ENCODE measurements at regions not wholly inside any gene's neighbourhood (a gene's known extent, or its start where the extent isn't known, plus 50 kb on each side); places are given as distances from the start of the nearest gene placed in this dataset.

- H3K4me3 ChIP-seq (ENCODE audit: low read length), result no peak overlapping the region
- WGBS (ENCODE audit: insufficient coverage, insufficient read length), result no CpG with 5 or more reads among the region's 1 CpG
- no peak for DNase-seq (ENCODE audit: low read depth, low spot score)
Measured at GRCh38 chr17:72422204-72422504, 301.3 kb downstream of the SOX9 start.

GRCh38 chr17:72422505-72423285 lies 301.9 kb downstream of the SOX9 start:
- H3K36me3 ChIP-seq (ENCODE audit: control insufficient read depth, insufficient read depth, low read length), result no peaks in the 10 kb centered on the region
- no peak overlapping the region for H3K27ac ChIP-seq (ENCODE audit: low read length)
- H3K4me3 ChIP-seq (ENCODE audit: low read length), result no peak overlapping the region
- H3K9me3 ChIP-seq (ENCODE audit: control insufficient read depth, insufficient read depth, low read length), result no peaks in the 10 kb centered on the region
- no peaks in the 10 kb centered on the region for H3K4me1 ChIP-seq (ENCODE audit: control insufficient read depth, insufficient read depth, low read length)
- no peak for DNase-seq (ENCODE audit: low read depth, low spot score)
- WGBS (ENCODE audit: insufficient coverage, insufficient read length), result no CpG with 5 or more reads among the region's 21 CpGs
- H3K27me3 ChIP-seq (ENCODE audit: control insufficient read depth, insufficient read depth, low read length), result no peaks in the 10 kb centered on the region

More at GRCh38 chr17:72422204-72422504, 301.3 kb downstream of the SOX9 start:
- Histone ChIP-seq H3K36me3 (ENCODE audit: control insufficient read depth, insufficient read depth, low read length) (no peaks in the 10 kb centered on the region), H3K4me1 (ENCODE audit: control insufficient read depth, insufficient read depth, low read length) (no peaks in the 10 kb centered on the region), H3K27me3 (ENCODE audit: control insufficient read depth, insufficient read depth, low read length) (no peaks in the 10 kb centered on the region), H3K9me3 (ENCODE audit: control insufficient read depth, insufficient read depth, low read length) (no peaks in the 10 kb centered on the region), H3K27ac (ENCODE audit: low read length) (no peak overlapping the region)

GRCh38 chr17:72423286-72423589 lies 302.4 kb downstream of the SOX9 start:
- H3K4me3 ChIP-seq (ENCODE audit: low read length), result no peak overlapping the region
- no peaks in the 10 kb centered on the region for H3K4me1 ChIP-seq (ENCODE audit: control insufficient read depth, insufficient read depth, low read length)
- no peaks in the 10 kb centered on the region for H3K36me3 ChIP-seq (ENCODE audit: control insufficient read depth, insufficient read depth, low read length)
- no peaks in the 10 kb centered on the region for H3K27me3 ChIP-seq (ENCODE audit: control insufficient read depth, insufficient read depth, low read length)
- no peak for DNase-seq (ENCODE audit: low read depth, low spot score)
- H3K27ac ChIP-seq (ENCODE audit: low read length), result no peak overlapping the region
- no CpG with 5 or more reads among the region's 5 CpGs for WGBS (ENCODE audit: insufficient coverage, insufficient read length)
- no peaks in the 10 kb centered on the region for H3K9me3 ChIP-seq (ENCODE audit: control insufficient read depth, insufficient read depth, low read length)

- no CpG with 5 or more reads among the region's 14 CpGs for WGBS (ENCODE audit: insufficient coverage, insufficient read length)
- H3K27me3 ChIP-seq (ENCODE audit: control insufficient read depth, insufficient read depth, low read length), result no peaks in the 10 kb centered on the region
- no peaks in the 10 kb centered on the region for H3K9me3 ChIP-seq (ENCODE audit: control insufficient read depth, insufficient read depth, low read length)
- DNase-seq (ENCODE audit: low read depth, low spot score), result no peak
- H3K4me3 ChIP-seq (ENCODE audit: low read length), result no peak overlapping the region
- H3K36me3 ChIP-seq (ENCODE audit: control insufficient read depth, insufficient read depth, low read length), result no peaks in the 10 kb centered on the region
- no peaks in the 10 kb centered on the region for H3K4me1 ChIP-seq (ENCODE audit: control insufficient read depth, insufficient read depth, low read length)
- H3K27ac ChIP-seq (ENCODE audit: low read length), result no peak overlapping the region
Measured at GRCh38 chr17:72423718-72424117, 302.9 kb downstream of the SOX9 start.

- H3K27me3 ChIP-seq (ENCODE audit: control insufficient read depth, insufficient read depth, low read length), result no peaks in the 10 kb centered on the region
- H3K27ac ChIP-seq (ENCODE audit: low read length), result no peak overlapping the region
- no peak overlapping the region for H3K4me3 ChIP-seq (ENCODE audit: low read length)
- no peaks in the 10 kb centered on the region for H3K4me1 ChIP-seq (ENCODE audit: control insufficient read depth, insufficient read depth, low read length)
- no peaks in the 10 kb centered on the region for H3K9me3 ChIP-seq (ENCODE audit: control insufficient read depth, insufficient read depth, low read length)
- DNase-seq (ENCODE audit: low read depth, low spot score), result no peak
- no peaks in the 10 kb centered on the region for H3K36me3 ChIP-seq (ENCODE audit: control insufficient read depth, insufficient read depth, low read length)
- WGBS (ENCODE audit: insufficient coverage, insufficient read length), result 100% methylated on average over 1 of the region's 12 CpGs
Measured at GRCh38 chr17:72424505-72425117, 303.8 kb downstream of the SOX9 start.

- no peak overlapping the region for H3K4me3 ChIP-seq (ENCODE audit: low read length)
- DNase-seq (ENCODE audit: low read depth, low spot score), result no peak
- H3K36me3 ChIP-seq (ENCODE audit: control insufficient read depth, insufficient read depth, low read length), result no peaks in the 10 kb centered on the region
- H3K27ac ChIP-seq (ENCODE audit: low read length), result no peak overlapping the region
- WGBS (ENCODE audit: insufficient coverage, insufficient read length), result no CpG with 5 or more reads among the region's 7 CpGs
- H3K27me3 ChIP-seq (ENCODE audit: control insufficient read depth, insufficient read depth, low read length), result no peaks in the 10 kb centered on the region
- no peaks in the 10 kb centered on the region for H3K9me3 ChIP-seq (ENCODE audit: control insufficient read depth, insufficient read depth, low read length)
- no peaks in the 10 kb centered on the region for H3K4me1 ChIP-seq (ENCODE audit: control insufficient read depth, insufficient read depth, low read length)
Measured at GRCh38 chr17:72425133-72425793, 304.4 kb downstream of the SOX9 start.

- no CpG with 5 or more reads among the region's 5 CpGs for WGBS (ENCODE audit: insufficient coverage, insufficient read length)
- Histone ChIP-seq H3K4me1 (ENCODE audit: control insufficient read depth, insufficient read depth, low read length) (peaks cover 2% of the 10 kb centered on the region; the same call in 1 of the 2 replicates), H3K36me3 (ENCODE audit: control insufficient read depth, insufficient read depth, low read length) (no peaks in the 10 kb centered on the region), H3K27ac (ENCODE audit: low read length) (no peak overlapping the region), H3K27me3 (ENCODE audit: control insufficient read depth, insufficient read depth, low read length) (no peaks in the 10 kb centered on the region), H3K4me3 (ENCODE audit: low read length) (no peak overlapping the region), H3K9me3 (ENCODE audit: control insufficient read depth, insufficient read depth, low read length) (no peaks in the 10 kb centered on the region)
- no peak for DNase-seq (ENCODE audit: low read depth, low spot score)
Measured at GRCh38 chr17:72425794-72426168, 305.0 kb downstream of the SOX9 start.

- DNase-seq (ENCODE audit: low read depth, low spot score), result no peak
- no CpG with 5 or more reads among the region's 4 CpGs for WGBS (ENCODE audit: insufficient coverage, insufficient read length)
- H3K4me1 ChIP-seq (ENCODE audit: control insufficient read depth, insufficient read depth, low read length), result peaks cover 2% of the 10 kb centered on the region; the same call in 1 of the 2 replicates
- no peak overlapping the region for H3K4me3 ChIP-seq (ENCODE audit: low read length)
- H3K27ac ChIP-seq (ENCODE audit: low read length), result no peak overlapping the region
- H3K9me3 ChIP-seq (ENCODE audit: control insufficient read depth, insufficient read depth, low read length), result no peaks in the 10 kb centered on the region
- no peaks in the 10 kb centered on the region for H3K27me3 ChIP-seq (ENCODE audit: control insufficient read depth, insufficient read depth, low read length)
- no peaks in the 10 kb centered on the region for H3K36me3 ChIP-seq (ENCODE audit: control insufficient read depth, insufficient read depth, low read length)
Measured at GRCh38 chr17:72426321-72426720, 305.5 kb downstream of the SOX9 start.

- H3K9me3 ChIP-seq (ENCODE audit: control insufficient read depth, insufficient read depth, low read length), result no peaks in the 10 kb centered on the region
- H3K27me3 ChIP-seq (ENCODE audit: control insufficient read depth, insufficient read depth, low read length), result no peaks in the 10 kb centered on the region
- H3K36me3 ChIP-seq (ENCODE audit: control insufficient read depth, insufficient read depth, low read length), result no peaks in the 10 kb centered on the region
- H3K4me1 ChIP-seq (ENCODE audit: control insufficient read depth, insufficient read depth, low read length), result peaks cover 2% of the 10 kb centered on the region; the same call in 1 of the 2 replicates
- WGBS (ENCODE audit: insufficient coverage, insufficient read length), result no CpG with 5 or more reads among the region's 7 CpGs
- no peak for DNase-seq (ENCODE audit: low read depth, low spot score)
- no peak overlapping the region for H3K27ac ChIP-seq (ENCODE audit: low read length)
- no peak overlapping the region for H3K4me3 ChIP-seq (ENCODE audit: low read length)
Measured at GRCh38 chr17:72426948-72427760, 306.3 kb downstream of the SOX9 start.

GRCh38 chr17:72427761-72428109 lies 306.9 kb downstream of the SOX9 start:
- Histone ChIP-seq H3K4me1 (ENCODE audit: control insufficient read depth, insufficient read depth, low read length) (peaks cover 2% of the 10 kb centered on the region; the same call in 1 of the 2 replicates), H3K4me3 (ENCODE audit: low read length) (no peak overlapping the region), H3K27ac (ENCODE audit: low read length) (no peak overlapping the region), H3K27me3 (ENCODE audit: control insufficient read depth, insufficient read depth, low read length) (no peaks in the 10 kb centered on the region), H3K36me3 (ENCODE audit: control insufficient read depth, insufficient read depth, low read length) (no peaks in the 10 kb centered on the region), H3K9me3 (ENCODE audit: control insufficient read depth, insufficient read depth, low read length) (no peaks in the 10 kb centered on the region)
- no peak for DNase-seq (ENCODE audit: low read depth, low spot score)
- no CpG with 5 or more reads among the region's 5 CpGs for WGBS (ENCODE audit: insufficient coverage, insufficient read length)

Data from iPS DF 6.9 (cell line).